ENCODE measurements at regions not wholly inside any gene's neighbourhood (a gene's known extent, or its start where the extent isn't known, plus 50 kb on each side); places are given as distances from the start of the nearest gene placed in this dataset.

DNA sequence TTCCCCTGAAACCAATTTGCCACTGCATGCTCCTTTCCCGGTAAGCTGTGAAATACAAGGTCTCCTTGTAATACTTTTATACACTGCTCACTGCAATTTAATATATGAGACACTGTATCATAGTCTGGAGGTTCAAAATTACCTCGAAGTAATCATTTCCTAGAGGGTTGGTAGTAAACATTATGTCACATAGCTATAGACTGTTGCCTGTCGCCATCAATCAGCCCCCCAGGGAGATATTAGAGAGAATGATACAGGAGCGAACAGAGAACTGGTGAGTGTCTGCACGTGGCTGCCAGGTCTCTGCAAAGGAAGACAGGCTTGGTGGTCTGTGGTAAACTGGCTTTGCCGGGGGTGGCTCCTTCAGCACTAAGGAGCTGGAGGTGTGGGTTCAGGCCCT, 165.5 kb upstream of the WSCD2 start:
- CTCF ChIA-PET (ENCODE audit: low intra/inter-chr PET ratio), result no interaction called here
- H3K79me2 ChIP-seq (ENCODE audit: control insufficient read depth, insufficient read depth, low read length), result no peaks in the 10 kb centered on the region
- ATAC-seq (no peak), DNase-seq (ENCODE audit: extremely low read depth in 1 of 4, low spot score in 3 of 4) (no peak), FAIRE-seq (no peak)
- no peaks in the 10 kb centered on the region for H3K36me3 ChIP-seq (ENCODE audit: control insufficient read depth, insufficient read depth, low read length)
- no peak overlapping the region for H3K27ac ChIP-seq (ENCODE audit: extremely low read depth, low read depth, low read length)
- no peaks in the 10 kb centered on the region; a peak in 1 of 5 replicates for H3K27me3 ChIP-seq (ENCODE audit: control insufficient read depth in 2 of 2, insufficient read depth in 2 of 2, low read length in 2 of 2)
- no TSS peak for BruUV-seq (replicated peaks)
- intact Hi-C loops (cut with micrococcal nuclease) (no loop called here), in situ Hi-C loops (cut with MboI) (no loop called here)
- no peaks in the 10 kb centered on the region for H3K9me1 ChIP-seq (ENCODE audit: control insufficient read depth, insufficient read depth, low read length)
- H3K9me3 ChIP-seq (replicated peaks; ENCODE audit: control insufficient read depth, insufficient read depth, low read depth, low read length), result no peaks in the 10 kb centered on the region
- POLR2A ChIA-PET, result interaction anchor here (0.6 kb wide), 1 partner anchor 79 kb away, joined by 3 read pairs; no protein-coding TSS in a partner anchor
- H3K4me2 ChIP-seq (ENCODE audit: insufficient read depth, low read length), result no peak overlapping the region
- WGBS (ENCODE audit: insufficient coverage, low coverage, missing lambda C conversion rate), result 0% methylated on average over 6 of the region's 6 CpGs
- H2AFZ ChIP-seq (ENCODE audit: low read depth, low read length), result no peak overlapping the region
- no peak overlapping the region for H3K4me3 ChIP-seq
- H3K4me1 ChIP-seq (replicated peaks in 1 of 2; ENCODE audit: control insufficient read depth in 2 of 2, insufficient read depth in 2 of 2, low read length in 2 of 2), result no peaks in the 10 kb centered on the region
- H4K20me1 ChIP-seq (replicated peaks; ENCODE audit: control insufficient read depth, insufficient read depth, low read length), result no peaks in the 10 kb centered on the region
- TF ChIP-seq ZNF551 (CRISPR knock-in tag; IDR thresholded peaks at IDR 0.05) (no peak), CEBPB (tag; IDR thresholded peaks at IDR 0.05) (no peak)
- no peak overlapping the region for H3K9ac ChIP-seq (ENCODE audit: insufficient read depth in 1 of 2, low read depth in 2 of 2, low read length in 2 of 2)

DNA sequence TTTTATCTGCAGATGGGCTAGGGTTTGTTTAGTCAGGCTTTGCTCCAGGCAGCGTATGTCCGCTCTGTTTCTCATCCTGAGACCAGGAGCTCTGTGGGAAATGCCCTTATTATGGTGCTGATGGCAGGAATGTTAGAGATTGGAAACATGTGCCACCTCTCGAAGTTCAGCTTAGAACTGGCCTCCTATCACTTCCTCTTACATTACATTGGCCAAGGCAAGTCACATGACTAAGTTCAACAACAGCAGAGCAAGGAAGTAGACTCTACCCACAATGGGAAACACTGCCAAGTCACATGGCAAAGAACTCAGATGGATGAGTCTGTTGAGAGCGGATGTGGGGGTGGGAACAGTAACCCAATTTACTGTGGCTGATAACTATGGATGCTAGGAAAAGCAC, 161.9 kb upstream of the WSCD2 start:
- no TSS peak for BruUV-seq (replicated peaks)
- DNase-seq (ENCODE audit: extremely low read depth in 1 of 4, low spot score in 3 of 4) (peak in 1 of 4 experiments; percentile 4), FAIRE-seq (no peak), ATAC-seq (no peak)
- H3K79me2 ChIP-seq (ENCODE audit: control insufficient read depth, insufficient read depth, low read length), result no peaks in the 10 kb centered on the region
- POLR2A ChIA-PET, result interaction anchor here (0.8 kb wide), 1 partner anchor 25 kb away, joined by 3 read pairs; no protein-coding TSS in a partner anchor
- H3K27me3 ChIP-seq (ENCODE audit: control insufficient read depth in 2 of 2, insufficient read depth in 2 of 2, low read length in 2 of 2), result no peaks in the 10 kb centered on the region; a peak in 1 of 5 replicates
- no peaks in the 10 kb centered on the region for H3K36me3 ChIP-seq (ENCODE audit: control insufficient read depth, insufficient read depth, low read length)
- H3K4me1 ChIP-seq (replicated peaks in 1 of 2; ENCODE audit: control insufficient read depth in 2 of 2, insufficient read depth in 2 of 2, low read length in 2 of 2), result no peaks in the 10 kb centered on the region
- in situ Hi-C loops (cut with MboI), result no loop called here
- H3K9me3 ChIP-seq (replicated peaks; ENCODE audit: control insufficient read depth, insufficient read depth, low read depth, low read length), result no peaks in the 10 kb centered on the region
- no peak overlapping the region for H2AFZ ChIP-seq (ENCODE audit: low read depth, low read length)
- CTCF ChIA-PET (ENCODE audit: low intra/inter-chr PET ratio), result no interaction called here
- no peak overlapping the region for H3K4me3 ChIP-seq
- 7% methylated on average over 4 of the region's 4 CpGs for WGBS (ENCODE audit: insufficient coverage, low coverage, missing lambda C conversion rate)
- no peak overlapping the region for H3K9ac ChIP-seq (ENCODE audit: insufficient read depth in 1 of 2, low read depth in 2 of 2, low read length in 2 of 2)
- no peak overlapping the region for H3K27ac ChIP-seq (ENCODE audit: extremely low read depth, low read depth, low read length)
- H4K20me1 ChIP-seq (replicated peaks; ENCODE audit: control insufficient read depth, insufficient read depth, low read length), result no peaks in the 10 kb centered on the region
- no peaks in the 10 kb centered on the region for H3K9me1 ChIP-seq (ENCODE audit: control insufficient read depth, insufficient read depth, low read length)
- intact Hi-C loops (cut with micrococcal nuclease), result no loop called here
- H3K4me2 ChIP-seq (ENCODE audit: insufficient read depth, low read length), result no peak overlapping the region
- TF ChIP-seq, protein P1, sequence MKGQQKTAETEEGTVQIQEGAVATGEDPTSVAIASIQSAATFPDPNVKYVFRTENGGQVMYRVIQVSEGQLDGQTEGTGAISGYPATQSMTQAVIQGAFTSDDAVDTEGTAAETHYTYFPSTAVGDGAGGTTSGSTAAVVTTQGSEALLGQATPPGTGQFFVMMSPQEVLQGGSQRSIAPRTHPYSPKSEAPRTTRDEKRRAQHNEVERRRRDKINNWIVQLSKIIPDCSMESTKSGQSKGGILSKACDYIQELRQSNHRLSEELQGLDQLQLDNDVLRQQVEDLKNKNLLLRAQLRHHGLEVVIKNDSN (CRISPR knock-in tag; IDR thresholded peaks at IDR 0.05), result peak; percentile 46; the same call in 1 of the 2 replicates
- TF ChIP-seq CBFA2T2 (conservative IDR thresholded peaks at IDR 0.05), result 0 out of 2 replicates have a peak, but pooled peaks have one; percentile 14
- 0 out of 2 replicates have a peak, but pooled peaks have one; percentile 15 for TF ChIP-seq EHMT2 (IDR thresholded peaks at IDR 0.05)
- TF ChIP-seq MAZ (CRISPR knock-in tag; conservative IDR thresholded peaks at IDR 0.05 in 1 of 2, IDR thresholded peaks at IDR 0.05 in 1 of 2), result no peak
- peak; percentile 85 for TF ChIP-seq TOE1 (IDR thresholded peaks at IDR 0.05; ENCODE audit: borderline replicate concordance)
- TF ChIP-seq TOE1 (CRISPR knock-in tag; IDR thresholded peaks at IDR 0.05; ENCODE audit: borderline replicate concordance, low read depth), result no peak
- TF ChIP-seq SPI1 (IDR thresholded peaks at IDR 0.05; ENCODE audit: borderline replicate concordance, low read depth, low read length), result peak; percentile 57; the same call in 1 of the 2 replicates
- TF ChIP-seq, protein P2, sequence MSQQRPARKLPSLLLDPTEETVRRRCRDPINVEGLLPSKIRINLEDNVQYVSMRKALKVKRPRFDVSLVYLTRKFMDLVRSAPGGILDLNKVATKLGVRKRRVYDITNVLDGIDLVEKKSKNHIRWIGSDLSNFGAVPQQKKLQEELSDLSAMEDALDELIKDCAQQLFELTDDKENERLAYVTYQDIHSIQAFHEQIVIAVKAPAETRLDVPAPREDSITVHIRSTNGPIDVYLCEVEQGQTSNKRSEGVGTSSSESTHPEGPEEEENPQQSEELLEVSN (IDR thresholded peaks at IDR 0.05; ENCODE audit: borderline replicate concordance in 1 of 2, extremely low read depth in 1 of 2, insufficient read depth in 1 of 2, insufficient read length in 1 of 2, low read depth in 1 of 2, low read length in 1 of 2, poor library complexity in 1 of 2, severe bottlenecking in 1 of 2), result peak in 1 of 2 experiments; percentile 29
- TF ChIP-seq, protein P3, sequence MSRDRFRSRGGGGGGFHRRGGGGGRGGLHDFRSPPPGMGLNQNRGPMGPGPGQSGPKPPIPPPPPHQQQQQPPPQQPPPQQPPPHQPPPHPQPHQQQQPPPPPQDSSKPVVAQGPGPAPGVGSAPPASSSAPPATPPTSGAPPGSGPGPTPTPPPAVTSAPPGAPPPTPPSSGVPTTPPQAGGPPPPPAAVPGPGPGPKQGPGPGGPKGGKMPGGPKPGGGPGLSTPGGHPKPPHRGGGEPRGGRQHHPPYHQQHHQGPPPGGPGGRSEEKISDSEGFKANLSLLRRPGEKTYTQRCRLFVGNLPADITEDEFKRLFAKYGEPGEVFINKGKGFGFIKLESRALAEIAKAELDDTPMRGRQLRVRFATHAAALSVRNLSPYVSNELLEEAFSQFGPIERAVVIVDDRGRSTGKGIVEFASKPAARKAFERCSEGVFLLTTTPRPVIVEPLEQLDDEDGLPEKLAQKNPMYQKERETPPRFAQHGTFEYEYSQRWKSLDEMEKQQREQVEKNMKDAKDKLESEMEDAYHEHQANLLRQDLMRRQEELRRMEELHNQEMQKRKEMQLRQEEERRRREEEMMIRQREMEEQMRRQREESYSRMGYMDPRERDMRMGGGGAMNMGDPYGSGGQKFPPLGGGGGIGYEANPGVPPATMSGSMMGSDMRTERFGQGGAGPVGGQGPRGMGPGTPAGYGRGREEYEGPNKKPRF (IDR thresholded peaks at IDR 0.05; ENCODE audit: low read depth, low read length), result no peak

Data from K562 (cell line).